Heart left ventricle (tissue), 16 donors: ENCODE measurements at regions not wholly inside any gene's neighbourhood (a gene's known extent, or its start where the extent isn't known, plus 50 kb on each side); places are given as distances from the start of the nearest gene placed in this dataset.
A peak's percentile ranks its signal among the peaks of the same experiment; 100 is the strongest.

Experiments used
- ATAC-seq, 4 donors: fragments of 200-7000 bp; cut with Tn5 transposase; one replicate each; pipeline ENCODE4 v1.9.1; 2020 to 2022; ENCODE audit warnings: moderate library complexity in 4 of 4, mild to moderate bottlenecking in 3 of 4, moderate number of reproducible peaks in 1 of 4
- DNase-seq, 5 donors: peaks; one replicate each; pipeline ENCODE4 v3.0.0-alpha.2; 2020
- H3K27ac ChIP-seq, 12 donors: fragments of 200-600 bp; sonication (generic) in 4 of 12; one replicate each; pipeline versions ENCODE4 v1.5.0 to v1.8.0; 2016 to 2022; ENCODE audit warnings: mild to moderate bottlenecking in 2 of 12
- H3K27me3 ChIP-seq, 9 donors: fragments of 200-600 bp; sonication (generic) in 2 of 9; one replicate each; pipeline versions ENCODE4 v1.5.1 to v1.8.0; 2016 to 2022; ENCODE audit warnings: mild to moderate bottlenecking in 3 of 9
- H3K36me3 ChIP-seq, 9 donors: fragments of 200-600 bp; sonication (generic) in 2 of 9; one replicate each; pipeline versions ENCODE4 v1.5.0 to v1.8.0; 2018 to 2022; ENCODE audit warnings: mild to moderate bottlenecking in 2 of 9
- H3K4me1 ChIP-seq, 12 donors: fragments of 200-600 bp; sonication (generic) in 4 of 12; one replicate each; pipeline versions ENCODE4 v1.5.0 to v1.8.0; 2016 to 2022; ENCODE audit warnings: mild to moderate bottlenecking in 3 of 12
- H3K4me3 ChIP-seq, 12 donors: fragments of 200-600 bp; sonication (generic) in 4 of 12; one replicate each; pipeline versions ENCODE4 v1.5.0 to v1.8.0; 2017 to 2022; ENCODE audit warnings: mild to moderate bottlenecking in 9 of 12, moderate library complexity in 4 of 12
- H3K9me3 ChIP-seq, 12 donors: fragments of 200-600 bp; sonication (generic) in 4 of 12; one replicate each; pipeline versions ENCODE4 v1.5.0 to v1.8.0; 2016 to 2022; ENCODE audit warnings: mild to moderate bottlenecking in 1 of 12
- CTCF ChIP-seq, 12 donors: fragments of 200-600 bp; sonication (generic) in 4 of 12; IDR thresholded peaks; one replicate each; pipeline versions ENCODE4 v1.5.0 to v1.8.0; 2018 to 2022; ENCODE audit warnings: antibody characterized with exemption in 12 of 12, mild to moderate bottlenecking in 5 of 12
- POLR2A ChIP-seq, 2 donors: fragments of 450-650 bp; IDR thresholded peaks; one replicate each; pipeline ENCODE4 v1.6.1; 2017; ENCODE audit warnings: antibody characterized with exemption in 2 of 2, mild to moderate bottlenecking in 2 of 2, moderate library complexity in 2 of 2
- WGBS, 4 donors: extraction: QIAGEN DNeasy Blood & Tissue Kit in 2 of 4; methylation state at CpG; one replicate each; pipeline versions ENCODE4 v1.1.5 to v1.1.7; 2013 to 2018; 5-methylcytosine and 5-hydroxymethylcytosine counted together
- intact Hi-C, 10 donors: fragments of 100-400 bp; cut with DNase I; formaldehyde crosslinking; loops; one replicate each; pipeline versions ENCODE4 v1.11.1 to v1.14.2; 2022
- donor health status: ischemic (EF 13 %, LVEDD 7.1; RV severe dilation, severe dysfunction).
- donor health status: healthy with polysubstance abuse.
- donor health status: DM: no; HTN: yes; CAD: no.
- donor health status: DM: no; HTN: no; CAD: no.
- donor health status: ischemic (EF 25% LVEDD 6.9; RV normal size, moderate dysfunction).
- donor health status: ischemic (EF 25% LVEDD 5.7; RV mildly dilated, moderate dysfunction).
- donor health status: healthy.
- donor health status: DM: yes; HTN: yes; CAD: no.
- donor health status: ischemic (EF 35%, LVEDD 5.7; RV mildly dilated, moderate dysfunction).
- donor health status: nonischemic (EF 11% LVEDD 7.7; RV severe dilation, severe dysfunction).
- donor health status: DM: yes; HTN: yes; CAD: no.
- donor health status: PGD.
- donor health status: ischemic (EF 29% LVEDD 5.4; RV normal size, mild dysfunction).
- donor health status: nonischemic (EF 23%, LVEDD 6.1; RV moderate dilation, normal function).

GRCh38 chr7:153354071-153354470, 594.5 kb downstream of the ACTR3B start:
- intact Hi-C loops, result no loop called here
- H3K4me3 ChIP-seq, result no peak overlapping the region
- peaks cover 0 to 3% (median 0%) of the 10 kb centered on the region in 12 donors for H3K9me3 ChIP-seq
- DNase-seq, result no peak
- 74 to 85% (median 82%) methylated on average over 5 of the region's 5 CpGs for WGBS, 4 donors
- no peaks in the 10 kb centered on the region for H3K27me3 ChIP-seq
- no peaks in the 10 kb centered on the region for H3K36me3 ChIP-seq
- H3K27ac ChIP-seq, result no peak overlapping the region
- TF ChIP-seq POLR2A (IDR thresholded peaks at IDR 0.05) (no peak), CTCF (IDR thresholded peaks at IDR 0.05) (no peak)
- no peaks in the 10 kb centered on the region for H3K4me1 ChIP-seq
- no peak for ATAC-seq

GRCh38 chr7:153370092-153370491, 610.5 kb downstream of the ACTR3B start:
- no peaks in the 10 kb centered on the region for H3K36me3 ChIP-seq
- no peaks in the 10 kb centered on the region for H3K4me1 ChIP-seq
- H3K27ac ChIP-seq, result no peak overlapping the region
- intact Hi-C loops, result no loop called here
- no peak for TF ChIP-seq CTCF (IDR thresholded peaks at IDR 0.05)
- H3K9me3 ChIP-seq, result peaks cover 0 to 24% (median 12%) of the 10 kb centered on the region in 12 donors
- no peak for DNase-seq
- WGBS, 4 donors, result 57 to 72% (median 63%) methylated on average over 3 to 5 of the region's 5 CpGs
- no peak overlapping the region for H3K4me3 ChIP-seq
- no peaks in the 10 kb centered on the region for H3K27me3 ChIP-seq
- no peak for ATAC-seq

- intact Hi-C loops, result loop anchor here in 5 of 10 donors (2.0 to 10.0 kb wide), 3 partner anchors 302 to 486 kb away; no protein-coding TSS in a partner anchor
- peaks cover 0 to 6% (median 0%) of the 10 kb centered on the region in 9 donors for H3K27me3 ChIP-seq
- WGBS, 4 donors, result 63 to 69% (median 65%) methylated on average over 7 of the region's 7 CpGs
- TF ChIP-seq CTCF (IDR thresholded peaks at IDR 0.05) (no peak), POLR2A (IDR thresholded peaks at IDR 0.05) (no peak)
- H3K4me1 ChIP-seq, result no peaks in the 10 kb centered on the region
- no peak overlapping the region for H3K27ac ChIP-seq
- DNase-seq (no peak), ATAC-seq (no peak)
- H3K4me3 ChIP-seq, result no peak overlapping the region
- H3K9me3 ChIP-seq, result no peaks in the 10 kb centered on the region
- no peaks in the 10 kb centered on the region for H3K36me3 ChIP-seq
Observed at GRCh38 chr7:153380636-153381035, 621.1 kb downstream of the ACTR3B start.

GRCh38 chr7:153381275-153382040, 621.9 kb downstream of the ACTR3B start:
- no peaks in the 10 kb centered on the region for H3K4me1 ChIP-seq
- peak in 1 of 5 donors; percentile 31 for DNase-seq
- TF ChIP-seq CTCF (IDR thresholded peaks at IDR 0.05), result peak; percentile 40 to 74 (median 64)
- no peak for TF ChIP-seq POLR2A (IDR thresholded peaks at IDR 0.05)
- peak in 3 of 4 donors; percentile 58 to 75 (median 62) for ATAC-seq
- peaks cover 0 to 6% (median 0%) of the 10 kb centered on the region in 9 donors for H3K27me3 ChIP-seq
- peak overlapping the region in 1 of 12 donors; percentile 69 for H3K27ac ChIP-seq
- no peaks in the 10 kb centered on the region for H3K36me3 ChIP-seq
- intact Hi-C loops, result loop anchor here in 5 of 10 donors (2.0 to 10.0 kb wide), 3 partner anchors 301 to 487 kb away; no protein-coding TSS in a partner anchor
- H3K4me3 ChIP-seq, result no peak overlapping the region
- H3K9me3 ChIP-seq, result no peaks in the 10 kb centered on the region
- 15 to 19% (median 15%) methylated on average over 13 of the region's 13 CpGs for WGBS, 4 donors
